Colonic mucosa (tissue), 4 donors: ENCODE measurements at regions not wholly inside any gene's neighbourhood (a gene's known extent, or its start where the extent isn't known, plus 50 kb on each side); places are given as distances from the start of the nearest gene placed in this dataset.

Experiments
- DNase-seq: peaks from one replicate; pipeline ENCODE4 v3.0.0-alpha.2; 2020
- H3K27ac ChIP-seq: fragments of 200-600 bp; one replicate; pipeline ENCODE4 v1.8.0; 2021
- H3K27me3 ChIP-seq: fragments of 200-600 bp; one replicate; pipeline ENCODE4 v1.8.0; 2021
- H3K36me3 ChIP-seq: fragments of 200-600 bp; one replicate; pipeline ENCODE4 v1.8.0; 2021
- H3K4me1 ChIP-seq: fragments of 200-600 bp; one replicate; pipeline ENCODE4 v1.8.0; 2021; ENCODE audit warnings: mild to moderate bottlenecking
- H3K4me3 ChIP-seq: fragments of 200-600 bp; one replicate; pipeline ENCODE4 v1.8.0; 2021
- H3K9ac ChIP-seq, 2 donors: one replicate each; pipeline ENCODE4 v1.7.0; 2013; ENCODE audit warnings: control low read depth in 2 of 2, low read depth in 2 of 2, low read length in 2 of 2
- H3K9me3 ChIP-seq: fragments of 200-600 bp; one replicate; pipeline ENCODE4 v1.8.0; 2021
- intact Hi-C: fragments of 100-400 bp; cut with DNase I; formaldehyde crosslinking; loops from one replicate; pipeline ENCODE4 v1.14.1; 2022
- TF ChIP-seq, protein P1 (sequence below): fragments of 200-600 bp; IDR thresholded peaks from one replicate; pipeline ENCODE4 v1.8.0; 2022; ENCODE audit warnings: antibody characterized with exemption, mild to moderate bottlenecking
- donor health status: healthy.
- donor health status: DM: no; HTN: no; CAD: no.
- donor health status: DM: no; HTN: no; CAD: no.

- TF ChIP-seq, protein P1, sequence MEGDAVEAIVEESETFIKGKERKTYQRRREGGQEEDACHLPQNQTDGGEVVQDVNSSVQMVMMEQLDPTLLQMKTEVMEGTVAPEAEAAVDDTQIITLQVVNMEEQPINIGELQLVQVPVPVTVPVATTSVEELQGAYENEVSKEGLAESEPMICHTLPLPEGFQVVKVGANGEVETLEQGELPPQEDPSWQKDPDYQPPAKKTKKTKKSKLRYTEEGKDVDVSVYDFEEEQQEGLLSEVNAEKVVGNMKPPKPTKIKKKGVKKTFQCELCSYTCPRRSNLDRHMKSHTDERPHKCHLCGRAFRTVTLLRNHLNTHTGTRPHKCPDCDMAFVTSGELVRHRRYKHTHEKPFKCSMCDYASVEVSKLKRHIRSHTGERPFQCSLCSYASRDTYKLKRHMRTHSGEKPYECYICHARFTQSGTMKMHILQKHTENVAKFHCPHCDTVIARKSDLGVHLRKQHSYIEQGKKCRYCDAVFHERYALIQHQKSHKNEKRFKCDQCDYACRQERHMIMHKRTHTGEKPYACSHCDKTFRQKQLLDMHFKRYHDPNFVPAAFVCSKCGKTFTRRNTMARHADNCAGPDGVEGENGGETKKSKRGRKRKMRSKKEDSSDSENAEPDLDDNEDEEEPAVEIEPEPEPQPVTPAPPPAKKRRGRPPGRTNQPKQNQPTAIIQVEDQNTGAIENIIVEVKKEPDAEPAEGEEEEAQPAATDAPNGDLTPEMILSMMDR: no peak
- no peaks in the 10 kb centered on the region for H3K27me3 ChIP-seq
- no peak overlapping the region for H3K9ac ChIP-seq
- no peaks in the 10 kb centered on the region for H3K36me3 ChIP-seq
- no peak overlapping the region for H3K4me3 ChIP-seq
- H3K4me1 ChIP-seq: no peaks in the 10 kb centered on the region
- DNase-seq: no peak
- intact Hi-C loops: no loop called here
- no peaks in the 10 kb centered on the region for H3K9me3 ChIP-seq
- no peak overlapping the region for H3K27ac ChIP-seq
These were observed 802.2 kb upstream of the WWC1 start for GRCh38 chr5:167489202-167489601.

DNA sequence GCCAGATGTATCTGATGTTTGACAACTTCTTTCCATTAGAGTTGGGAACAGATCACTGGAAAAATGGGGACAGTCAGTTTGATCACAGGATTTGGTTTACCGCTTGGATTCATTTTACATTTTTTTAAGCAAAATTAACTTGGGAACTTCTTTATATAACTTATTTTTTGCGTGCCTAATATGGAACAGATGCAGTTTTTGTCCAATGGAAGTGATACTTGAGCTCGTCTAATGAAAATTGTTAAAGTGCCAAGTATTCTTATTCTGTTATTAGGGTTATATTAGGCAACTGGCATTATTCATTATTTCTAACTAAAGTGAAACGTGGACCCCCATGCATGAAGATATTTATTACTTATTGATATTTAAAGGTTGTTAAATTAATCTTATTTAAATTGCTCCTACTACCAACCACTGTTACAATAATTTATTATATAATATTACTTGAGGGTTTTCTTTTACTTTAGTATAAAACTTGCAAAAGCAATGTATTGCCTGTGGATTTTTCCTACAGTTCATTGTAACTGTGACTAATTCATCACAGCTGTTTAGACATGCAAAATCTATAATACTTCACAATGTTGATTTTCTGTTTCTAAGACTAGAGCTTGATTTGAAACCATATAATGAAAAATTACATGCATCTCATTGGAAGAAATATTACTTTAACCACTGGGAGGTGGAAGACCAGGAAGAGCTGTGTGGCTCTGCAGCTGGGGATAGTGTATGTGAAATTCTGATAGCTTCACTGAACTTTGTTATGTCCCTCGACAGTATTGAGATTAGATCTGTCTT is 787.3 kb upstream of the WWC1 start:
- no peaks in the 10 kb centered on the region for H3K4me1 ChIP-seq
- intact Hi-C loops: no loop called here
- H3K27ac ChIP-seq: no peak overlapping the region
- H3K36me3 ChIP-seq: no peaks in the 10 kb centered on the region
- H3K9me3 ChIP-seq: no peaks in the 10 kb centered on the region
- H3K4me3 ChIP-seq: no peak overlapping the region
- no peak overlapping the region for H3K9ac ChIP-seq
- no peak for DNase-seq
- TF ChIP-seq, protein P1: no peak
- no peaks in the 10 kb centered on the region for H3K27me3 ChIP-seq

- intact Hi-C loops: no loop called here
- Histone ChIP-seq H3K4me1 (no peaks in the 10 kb centered on the region), H3K36me3 (no peaks in the 10 kb centered on the region), H3K27me3 (no peaks in the 10 kb centered on the region), H3K27ac (no peak overlapping the region), H3K9ac (no peak overlapping the region), H3K4me3 (no peak overlapping the region), H3K9me3 (no peaks in the 10 kb centered on the region)
- no peak for DNase-seq
- TF ChIP-seq, protein P1: no peak
These were observed 783.8 kb upstream of the WWC1 start for GRCh38 chr5:167507463-167508233.

DNA sequence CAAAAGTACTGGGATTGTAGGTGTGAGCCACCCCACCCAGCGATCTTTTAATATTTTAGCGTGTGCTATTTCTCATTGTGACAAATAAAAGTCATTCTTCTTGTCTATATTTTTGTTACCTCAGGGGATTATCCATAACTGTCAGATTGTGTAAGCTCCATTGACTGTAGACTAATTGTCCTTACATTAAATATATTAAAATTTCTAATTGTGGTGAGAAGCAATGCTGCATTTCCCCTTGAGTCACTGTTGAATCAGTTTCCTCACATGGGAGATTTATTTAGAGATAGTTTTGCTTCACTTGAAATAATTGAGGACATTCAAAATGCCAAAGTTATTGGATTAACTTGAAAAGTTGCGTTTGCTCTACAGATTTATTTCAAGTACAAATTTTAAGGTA is 782.4 kb upstream of the WWC1 start:
- Histone ChIP-seq H3K27ac (no peak overlapping the region), H3K9me3 (no peaks in the 10 kb centered on the region), H3K4me3 (no peak overlapping the region), H3K36me3 (no peaks in the 10 kb centered on the region), H3K9ac (no peak overlapping the region), H3K27me3 (no peaks in the 10 kb centered on the region), H3K4me1 (no peaks in the 10 kb centered on the region)
- DNase-seq: no peak
- TF ChIP-seq, protein P1: no peak
- intact Hi-C loops: no loop called here

DNA sequence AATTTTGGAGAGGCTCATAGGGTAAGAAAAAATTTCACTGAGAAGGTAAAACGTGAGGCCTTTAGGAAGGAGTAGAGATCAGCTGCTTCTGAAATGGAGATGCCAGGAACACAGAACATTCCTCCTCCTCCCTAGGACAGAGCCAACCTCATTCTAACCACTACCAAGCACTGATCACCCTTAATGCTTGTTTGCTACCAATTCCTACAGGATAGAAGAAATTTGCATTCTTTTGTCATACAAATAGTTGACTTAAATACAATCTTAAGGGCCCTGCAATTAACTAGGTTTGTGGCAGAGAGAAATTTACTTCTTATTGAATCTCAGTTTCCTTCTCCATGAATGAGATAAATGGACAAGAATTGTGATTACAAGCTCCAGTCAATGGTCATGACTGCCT is 780.2 kb upstream of the WWC1 start:
- Histone ChIP-seq H3K4me1 (no peaks in the 10 kb centered on the region), H3K9ac (no peak overlapping the region), H3K4me3 (no peak overlapping the region), H3K36me3 (no peaks in the 10 kb centered on the region), H3K27ac (no peak overlapping the region), H3K27me3 (no peaks in the 10 kb centered on the region), H3K9me3 (no peaks in the 10 kb centered on the region)
- intact Hi-C loops: no loop called here
- TF ChIP-seq, protein P1: no peak
- DNase-seq: no peak
